ENCODE measurements at regions not wholly inside any gene's neighbourhood (a gene's known extent, or its start where the extent isn't known, plus 50 kb on each side); places are given as distances from the start of the nearest gene placed in this dataset.

GRCh38 chr2:101558740-101559525 is 84.0 kb upstream of the RFX8 start:
- H3K4me1 Mint-ChIP-seq, result peaks cover 24 to 25% of the 10 kb centered on the region in 2 donors
- ATAC-seq, result no peak
- 90% methylated on average over 9 of the region's 9 CpGs for WGBS (ENCODE audit: insufficient coverage)
- no peak overlapping the region for H3K4me3 Mint-ChIP-seq
- Histone ChIP-seq H3K9me3 (ENCODE audit: control insufficient read depth, insufficient read depth, low read length) (peaks cover 10% of the 10 kb centered on the region), H3K4me1 (ENCODE audit: control insufficient read depth, insufficient read depth, low read length) (peaks cover 14% of the 10 kb centered on the region), H3K27ac (ENCODE audit: low read length) (no peak overlapping the region), H3K27me3 (ENCODE audit: control insufficient read depth, insufficient read depth, low read length) (no peaks in the 10 kb centered on the region), H3K36me3 (ENCODE audit: control insufficient read depth, insufficient read depth, low read length) (no peaks in the 10 kb centered on the region), H3K4me3 (ENCODE audit: low read length) (no peak overlapping the region)
- H3K27ac Mint-ChIP-seq, result no peak overlapping the region
- H3K36me3 Mint-ChIP-seq, result no peaks in the 10 kb centered on the region
- peaks cover 3 to 4% of the 10 kb centered on the region in 2 donors for H3K9me3 Mint-ChIP-seq
- no peak for TF ChIP-seq CTCF (IDR thresholded peaks at IDR 0.05)
- DNase-seq, result no peak
- intact Hi-C loops (cut with micrococcal nuclease), result no loop called here
- peaks cover 0 to 6% of the 10 kb centered on the region in 2 donors for H3K27me3 Mint-ChIP-seq (ENCODE audit: low read depth in 2 of 2)

- Mint-ChIP-seq H3K9me3 (peaks cover 3 to 4% of the 10 kb centered on the region in 2 donors), H3K4me3 (no peak overlapping the region), H3K4me1 (peaks cover 9 to 10% of the 10 kb centered on the region in 2 donors), H3K27me3 (ENCODE audit: low read depth in 2 of 2) (peaks cover 0 to 7% of the 10 kb centered on the region in 2 donors), H3K27ac (no peak overlapping the region), H3K36me3 (no peaks in the 10 kb centered on the region)
- intact Hi-C loops (cut with micrococcal nuclease), result no loop called here
- no peak for ATAC-seq
- no peaks in the 10 kb centered on the region for H3K27me3 ChIP-seq (ENCODE audit: control insufficient read depth, insufficient read depth, low read length)
- no peak overlapping the region for H3K4me3 ChIP-seq (ENCODE audit: low read length)
- TF ChIP-seq CTCF (IDR thresholded peaks at IDR 0.05), result no peak
- H3K36me3 ChIP-seq (ENCODE audit: control insufficient read depth, insufficient read depth, low read length), result no peaks in the 10 kb centered on the region
- no peak for DNase-seq
- peaks cover 10% of the 10 kb centered on the region for H3K9me3 ChIP-seq (ENCODE audit: control insufficient read depth, insufficient read depth, low read length)
- WGBS (ENCODE audit: insufficient coverage), result 84% methylated on average over 7 of the region's 7 CpGs
- H3K4me1 ChIP-seq (ENCODE audit: control insufficient read depth, insufficient read depth, low read length), result peaks cover 9% of the 10 kb centered on the region
- H3K27ac ChIP-seq (ENCODE audit: low read length), result no peak overlapping the region
Measured at GRCh38 chr2:101556033-101556459, 81.1 kb upstream of the RFX8 start.

- Histone ChIP-seq H3K4me3 (ENCODE audit: low read length) (no peak overlapping the region), H3K27ac (ENCODE audit: low read length) (no peak overlapping the region), H3K4me1 (ENCODE audit: control insufficient read depth, insufficient read depth, low read length) (no peaks in the 10 kb centered on the region), H3K27me3 (ENCODE audit: control insufficient read depth, insufficient read depth, low read length) (peaks cover under 1% of the 10 kb centered on the region), H3K9me3 (ENCODE audit: control insufficient read depth, insufficient read depth, low read length) (no peaks in the 10 kb centered on the region), H3K36me3 (ENCODE audit: control insufficient read depth, insufficient read depth, low read length) (no peaks in the 10 kb centered on the region)
- Mint-ChIP-seq H3K4me1 (no peaks in the 10 kb centered on the region), H3K9me3 (no peaks in the 10 kb centered on the region), H3K4me3 (no peak overlapping the region), H3K36me3 (no peaks in the 10 kb centered on the region), H3K27me3 (ENCODE audit: low read depth in 2 of 2) (peaks cover 0 to 10% of the 10 kb centered on the region in 2 donors), H3K27ac (no peak overlapping the region)
- DNase-seq (no peak), ATAC-seq (no peak)
- WGBS (ENCODE audit: insufficient coverage), result 76% methylated on average over 5 of the region's 5 CpGs
- intact Hi-C loops (cut with micrococcal nuclease), result no loop called here
- no peak for TF ChIP-seq CTCF (IDR thresholded peaks at IDR 0.05)
Measured at GRCh38 chr2:101551336-101551888, 76.5 kb upstream of the RFX8 start.

Measured in natural killer cell (primary cell).